GM19035 (cell line): ENCODE measurements at regions not wholly inside any gene's neighbourhood (a gene's known extent, or its start where the extent isn't known, plus 50 kb on each side); places are given as distances from the start of the nearest gene placed in this dataset.

ENCODE experiments used
- ATAC-seq: cut with Tn5 transposase; IDR thresholded peaks from one replicate; pipeline ENCODE4 v1.9.1; 2021; ENCODE audit not compliant: unreplicated experiment

- ATAC-seq: no peak
Observed at GRCh38 chr15:81987628-81988027, 58.2 kb downstream of the MEX3B start.

- ATAC-seq: no peak
Observed at GRCh38 chr15:81983497-81983896, 62.3 kb downstream of the MEX3B start.

- no peak for ATAC-seq
Observed at GRCh38 chr15:81982808-81983207, 63.0 kb downstream of the MEX3B start.

GRCh38 chr15:81981908-81982307 is 63.9 kb downstream of the MEX3B start:
- no peak for ATAC-seq

GRCh38 chr15:81977464-81977863 is 68.4 kb downstream of the MEX3B start:
- ATAC-seq: no peak

- no peak for ATAC-seq
Observed at GRCh38 chr15:81968691-81969090, 77.1 kb downstream of the MEX3B start.

- ATAC-seq: no peak
Observed at GRCh38 chr15:81966631-81967030, 79.2 kb downstream of the MEX3B start.

- no peak for ATAC-seq
Observed at GRCh38 chr15:81962482-81962881, 83.3 kb downstream of the MEX3B start.

- no peak for ATAC-seq
Observed at GRCh38 chr15:81959196-81959595, 86.6 kb downstream of the MEX3B start.

GRCh38 chr15:81957698-81958097 is 88.1 kb downstream of the MEX3B start:
- no peak for ATAC-seq

- ATAC-seq: no peak
Observed at GRCh38 chr15:81955382-81956062, 90.3 kb downstream of the MEX3B start.

GRCh38 chr15:81954158-81954783 is 91.5 kb downstream of the MEX3B start:
- ATAC-seq: no peak

- no peak for ATAC-seq
Observed at GRCh38 chr15:81950841-81951414, 94.9 kb downstream of the MEX3B start.

- no peak for ATAC-seq
Observed at GRCh38 chr15:81948751-81949150, 97.1 kb downstream of the MEX3B start.

- no peak for ATAC-seq
Observed at GRCh38 chr15:81948222-81948621, 97.6 kb downstream of the MEX3B start.

- no peak for ATAC-seq
Observed at GRCh38 chr15:81947548-81947947, 98.3 kb downstream of the MEX3B start.

GRCh38 chr15:81945014-81945615 is 100.7 kb downstream of the MEX3B start:
- ATAC-seq: no peak

GRCh38 chr15:81942655-81943195 is 103.1 kb downstream of the MEX3B start:
- no peak for ATAC-seq

- ATAC-seq: no peak
Observed at GRCh38 chr15:81942157-81942556, 103.7 kb downstream of the MEX3B start.

GRCh38 chr15:81941479-81941878 is 104.3 kb downstream of the MEX3B start:
- no peak for ATAC-seq

GRCh38 chr15:81940467-81941451 is 105.1 kb downstream of the MEX3B start:
- no peak for ATAC-seq
